PC-3 (cell line): ENCODE measurements at regions not wholly inside any gene's neighbourhood (a gene's known extent, or its start where the extent isn't known, plus 50 kb on each side); places are given as distances from the start of the nearest gene placed in this dataset.

Source experiments
- CTCF ChIP-seq: fragments of 300-600 bp; sonication (generic); conservative IDR thresholded peaks from 2 replicates; pipeline ENCODE4 v1.5.1; 2017; ENCODE audit warnings: antibody characterized with exemption, low read depth, mild to moderate bottlenecking, low read length
- EZH2 ChIP-seq: fragments of 300-600 bp; sonication (generic); IDR thresholded peaks from one replicate; pipeline ENCODE4 v1.6.1; 2017; ENCODE audit warnings: antibody characterized with exemption, mild to moderate bottlenecking, low read length; ENCODE audit not compliant: unreplicated experiment

GRCh38 chr2:239548451-239548871, 147.6 kb upstream of the HDAC4 start:
- TF ChIP-seq CTCF, result no peak
- TF ChIP-seq EZH2, result no peak
